ENCODE measurements at regions not wholly inside any gene's neighbourhood (a gene's known extent, or its start where the extent isn't known, plus 50 kb on each side); places are given as distances from the start of the nearest gene placed in this dataset.

GRCh38 chr13:30074431-30074830, 224.0 kb upstream of the UBL3 start:
- DNase-seq (ENCODE audit: low read depth): no peak

GRCh38 chr13:30072818-30073186, 222.4 kb upstream of the UBL3 start:
- TF ChIP-seq, protein P1, sequence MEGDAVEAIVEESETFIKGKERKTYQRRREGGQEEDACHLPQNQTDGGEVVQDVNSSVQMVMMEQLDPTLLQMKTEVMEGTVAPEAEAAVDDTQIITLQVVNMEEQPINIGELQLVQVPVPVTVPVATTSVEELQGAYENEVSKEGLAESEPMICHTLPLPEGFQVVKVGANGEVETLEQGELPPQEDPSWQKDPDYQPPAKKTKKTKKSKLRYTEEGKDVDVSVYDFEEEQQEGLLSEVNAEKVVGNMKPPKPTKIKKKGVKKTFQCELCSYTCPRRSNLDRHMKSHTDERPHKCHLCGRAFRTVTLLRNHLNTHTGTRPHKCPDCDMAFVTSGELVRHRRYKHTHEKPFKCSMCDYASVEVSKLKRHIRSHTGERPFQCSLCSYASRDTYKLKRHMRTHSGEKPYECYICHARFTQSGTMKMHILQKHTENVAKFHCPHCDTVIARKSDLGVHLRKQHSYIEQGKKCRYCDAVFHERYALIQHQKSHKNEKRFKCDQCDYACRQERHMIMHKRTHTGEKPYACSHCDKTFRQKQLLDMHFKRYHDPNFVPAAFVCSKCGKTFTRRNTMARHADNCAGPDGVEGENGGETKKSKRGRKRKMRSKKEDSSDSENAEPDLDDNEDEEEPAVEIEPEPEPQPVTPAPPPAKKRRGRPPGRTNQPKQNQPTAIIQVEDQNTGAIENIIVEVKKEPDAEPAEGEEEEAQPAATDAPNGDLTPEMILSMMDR (IDR thresholded peaks at IDR 0.05; ENCODE audit: insufficient read depth, low read length, poor library complexity, severe bottlenecking): no peak
- Histone ChIP-seq H3K4me3 (ENCODE audit: low read depth, low read length) (no peak overlapping the region), H3K27me3 (ENCODE audit: control insufficient read depth, insufficient read depth, low read length) (no peaks in the 10 kb centered on the region), H3K36me3 (ENCODE audit: control insufficient read depth, insufficient read depth, low read length) (no peaks in the 10 kb centered on the region)
- no peak for DNase-seq (ENCODE audit: low read depth)

More at GRCh38 chr13:30074431-30074830, 224.0 kb upstream of the UBL3 start:
- TF ChIP-seq, protein P1 (IDR thresholded peaks at IDR 0.05; ENCODE audit: insufficient read depth, low read length, poor library complexity, severe bottlenecking): no peak
- no peak overlapping the region for H3K4me3 ChIP-seq (ENCODE audit: low read depth, low read length)
- H3K27me3 ChIP-seq (ENCODE audit: control insufficient read depth, insufficient read depth, low read length): no peaks in the 10 kb centered on the region
- no peaks in the 10 kb centered on the region for H3K36me3 ChIP-seq (ENCODE audit: control insufficient read depth, insufficient read depth, low read length)

GRCh38 chr13:30071969-30072817, 221.8 kb upstream of the UBL3 start:
- TF ChIP-seq, protein P1 (IDR thresholded peaks at IDR 0.05; ENCODE audit: insufficient read depth, low read length, poor library complexity, severe bottlenecking): no peak
- no peaks in the 10 kb centered on the region for H3K36me3 ChIP-seq (ENCODE audit: control insufficient read depth, insufficient read depth, low read length)
- H3K4me3 ChIP-seq (ENCODE audit: low read depth, low read length): no peak overlapping the region
- H3K27me3 ChIP-seq (ENCODE audit: control insufficient read depth, insufficient read depth, low read length): no peaks in the 10 kb centered on the region
- no peak for DNase-seq (ENCODE audit: low read depth)

- DNase-seq (ENCODE audit: low read depth): no peak
- H3K4me3 ChIP-seq (ENCODE audit: low read depth, low read length): no peak overlapping the region
- H3K36me3 ChIP-seq (ENCODE audit: control insufficient read depth, insufficient read depth, low read length): no peaks in the 10 kb centered on the region
- H3K27me3 ChIP-seq (ENCODE audit: control insufficient read depth, insufficient read depth, low read length): no peaks in the 10 kb centered on the region
- TF ChIP-seq, protein P1 (IDR thresholded peaks at IDR 0.05; ENCODE audit: insufficient read depth, low read length, poor library complexity, severe bottlenecking): no peak
These were observed 214.8 kb upstream of the UBL3 start for GRCh38 chr13:30065181-30065580.

GRCh38 chr13:30063892-30064291, 213.5 kb upstream of the UBL3 start:
- no peak overlapping the region for H3K4me3 ChIP-seq (ENCODE audit: low read depth, low read length)
- no peaks in the 10 kb centered on the region for H3K27me3 ChIP-seq (ENCODE audit: control insufficient read depth, insufficient read depth, low read length)
- DNase-seq (ENCODE audit: low read depth): no peak
- TF ChIP-seq, protein P1 (IDR thresholded peaks at IDR 0.05; ENCODE audit: insufficient read depth, low read length, poor library complexity, severe bottlenecking): no peak
- no peaks in the 10 kb centered on the region for H3K36me3 ChIP-seq (ENCODE audit: control insufficient read depth, insufficient read depth, low read length)

DNA sequence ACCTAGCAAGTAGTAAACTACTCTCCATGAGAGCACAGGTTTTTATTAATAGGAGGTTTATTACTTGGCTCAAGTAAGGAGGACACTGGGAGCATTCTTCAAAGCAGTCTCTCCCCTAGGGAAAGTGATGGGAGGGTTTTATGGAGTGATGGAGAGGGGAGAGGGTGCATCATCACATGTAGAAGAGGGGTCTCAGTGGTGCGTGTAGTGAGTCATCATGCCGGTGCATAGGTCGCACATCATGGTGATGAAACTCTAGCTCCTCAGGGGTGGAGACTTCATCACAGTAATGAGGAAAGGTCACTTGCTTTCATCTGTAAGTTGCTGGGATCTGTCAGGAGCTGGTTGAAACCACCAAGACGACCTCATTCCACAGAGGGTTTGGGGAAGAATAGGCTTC, 210.8 kb upstream of the UBL3 start:
- TF ChIP-seq, protein P1 (IDR thresholded peaks at IDR 0.05; ENCODE audit: insufficient read depth, low read length, poor library complexity, severe bottlenecking): no peak
- H3K27me3 ChIP-seq (ENCODE audit: control insufficient read depth, insufficient read depth, low read length): no peaks in the 10 kb centered on the region
- no peak overlapping the region for H3K4me3 ChIP-seq (ENCODE audit: low read depth, low read length)
- DNase-seq (ENCODE audit: low read depth): no peak
- no peaks in the 10 kb centered on the region for H3K36me3 ChIP-seq (ENCODE audit: control insufficient read depth, insufficient read depth, low read length)

Data from kidney epithelial cell (primary cell).